GF-D8 (cell line): ENCODE measurements at regions not wholly inside any gene's neighbourhood (a gene's known extent, or its start where the extent isn't known, plus 50 kb on each side); places are given as distances from the start of the nearest gene placed in this dataset.
"Not testable (repeated sequence)": the region's sequence is repeated elsewhere in the genome, so short reads cannot be mapped to it uniquely, and the experiment has no call there.

Experiments used
- DNase-seq: peaks from one replicate; lab custom pipeline; 2025; lab: John Stamatoyannopoulos, UW

DNA sequence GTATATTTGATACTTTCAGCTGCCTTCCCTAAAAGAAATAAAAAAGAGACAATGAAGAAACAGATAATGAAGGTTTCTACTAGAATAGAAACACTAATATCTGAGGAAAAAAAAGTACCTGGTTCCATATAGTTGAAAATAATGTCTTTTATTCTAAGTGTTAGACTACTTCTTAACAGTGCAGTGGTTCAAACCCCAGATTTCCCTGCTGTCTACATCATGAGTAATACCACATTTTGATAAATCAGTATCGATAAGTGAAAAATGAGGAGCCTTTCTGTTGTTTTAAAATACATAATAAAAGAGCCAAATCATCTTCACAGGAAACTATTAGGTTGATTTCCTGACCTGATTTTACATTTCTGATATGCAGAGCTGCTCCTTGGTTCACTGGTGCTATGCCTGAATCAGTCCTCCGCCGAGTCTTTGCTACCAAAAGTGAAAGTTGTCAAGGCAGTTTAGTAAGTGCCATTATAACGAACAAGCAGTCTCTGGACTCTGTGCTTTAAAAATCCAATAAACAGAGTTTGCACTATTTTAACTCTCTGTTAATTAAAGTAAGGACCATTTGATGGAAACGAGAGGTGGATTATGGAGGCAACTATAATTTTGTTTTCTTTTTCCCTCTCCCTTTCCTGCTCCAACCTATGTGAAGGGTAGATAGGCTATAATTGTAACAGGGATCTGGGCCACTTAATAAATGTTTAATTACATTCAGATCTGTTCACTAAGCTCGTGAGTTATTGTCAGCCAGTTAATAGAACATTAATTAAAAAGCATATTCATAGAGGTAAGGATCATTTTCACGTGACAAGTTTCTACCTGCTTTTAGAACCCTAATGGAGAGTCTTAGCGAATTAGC, 724.5 kb upstream of the RAG2 start:
- no peak for DNase-seq

DNA sequence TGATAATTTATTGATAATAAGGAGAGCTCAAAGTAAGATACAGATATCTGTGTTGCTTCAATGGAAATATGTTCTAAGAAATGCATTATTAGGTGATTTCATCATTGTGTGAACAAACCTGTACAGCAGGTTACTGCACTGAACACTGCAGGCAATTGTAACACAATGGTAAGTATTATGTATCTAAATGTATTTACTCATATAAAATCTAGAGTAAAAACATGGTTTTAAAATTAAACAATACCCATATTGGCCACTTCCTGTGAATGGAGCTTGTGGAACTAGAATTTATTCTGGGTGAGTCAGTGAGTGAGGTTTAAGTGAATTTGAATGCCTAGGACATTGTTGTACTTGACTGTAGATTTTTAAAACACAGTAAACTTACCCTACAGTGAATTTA, 722.9 kb upstream of the RAG2 start:
- no peak for DNase-seq

GRCh38 chr11:37317803-37318202, 719.8 kb upstream of the RAG2 start:
- DNase-seq: no peak

GRCh38 chr11:37313266-37313665, 715.2 kb upstream of the RAG2 start:
- DNase-seq: no peak

GRCh38 chr11:37306563-37306962, 708.5 kb upstream of the RAG2 start:
- no peak for DNase-seq

DNA sequence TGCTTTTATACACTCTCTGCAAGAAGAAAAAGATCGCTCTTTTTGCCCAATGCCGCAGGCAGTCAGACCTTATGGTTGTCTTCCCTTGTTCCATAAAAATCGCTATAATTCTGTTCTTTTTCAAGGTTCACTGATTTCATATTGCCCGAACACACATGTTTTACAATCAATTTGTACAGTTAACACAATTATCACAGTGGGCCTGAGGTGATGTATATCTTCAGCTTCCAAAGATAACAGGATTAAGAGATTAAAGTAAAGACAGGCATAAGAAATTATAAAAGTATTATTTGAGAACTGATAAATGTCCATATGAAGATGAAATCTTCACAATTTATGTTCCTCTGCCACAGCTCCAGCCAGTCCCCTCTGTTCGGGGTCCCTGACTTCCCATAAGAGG, 703.4 kb upstream of the RAG2 start:
- DNase-seq: not testable (repeated sequence)

DNA sequence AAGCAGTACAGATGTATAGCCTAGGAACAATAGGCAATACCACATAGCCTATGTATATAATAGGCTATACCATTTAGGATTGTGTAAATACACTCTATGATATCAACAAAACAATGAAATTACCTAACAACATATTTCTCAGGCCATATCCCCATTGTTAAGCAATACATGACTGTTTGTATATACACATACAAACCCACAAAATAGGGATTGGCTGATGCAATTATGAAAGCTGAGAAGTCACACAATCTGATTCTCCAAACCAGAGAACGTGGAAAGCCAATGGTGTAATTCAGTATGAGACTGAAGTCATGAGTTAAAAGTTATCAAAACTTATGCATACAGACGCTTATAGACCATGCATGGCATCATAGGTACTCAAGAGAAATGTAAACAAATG, 700.1 kb upstream of the RAG2 start:
- no peak for DNase-seq

GRCh38 chr11:37286890-37287289, 688.9 kb upstream of the RAG2 start:
- no peak for DNase-seq

DNA sequence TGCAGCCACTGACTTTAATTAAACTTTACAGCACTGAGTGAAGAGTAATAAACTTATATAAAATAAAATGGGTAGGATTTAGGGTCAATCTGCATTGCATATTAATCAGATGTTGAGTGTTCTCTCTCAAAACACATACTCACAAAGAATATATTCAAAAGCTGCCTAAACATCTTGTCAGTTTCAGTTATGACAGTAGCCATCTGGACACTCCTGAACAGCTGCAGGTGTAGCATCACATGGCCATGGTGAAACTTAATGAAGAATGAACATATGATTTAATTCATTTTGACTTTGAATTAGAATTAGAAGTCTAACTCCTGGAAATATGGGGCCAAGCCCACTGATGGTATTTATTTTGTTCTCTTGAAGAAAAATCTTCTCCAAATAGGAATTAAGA, 684.3 kb upstream of the RAG2 start:
- no peak for DNase-seq

- DNase-seq: no peak
Observed at GRCh38 chr11:37280200-37280599, 682.2 kb upstream of the RAG2 start.

DNA sequence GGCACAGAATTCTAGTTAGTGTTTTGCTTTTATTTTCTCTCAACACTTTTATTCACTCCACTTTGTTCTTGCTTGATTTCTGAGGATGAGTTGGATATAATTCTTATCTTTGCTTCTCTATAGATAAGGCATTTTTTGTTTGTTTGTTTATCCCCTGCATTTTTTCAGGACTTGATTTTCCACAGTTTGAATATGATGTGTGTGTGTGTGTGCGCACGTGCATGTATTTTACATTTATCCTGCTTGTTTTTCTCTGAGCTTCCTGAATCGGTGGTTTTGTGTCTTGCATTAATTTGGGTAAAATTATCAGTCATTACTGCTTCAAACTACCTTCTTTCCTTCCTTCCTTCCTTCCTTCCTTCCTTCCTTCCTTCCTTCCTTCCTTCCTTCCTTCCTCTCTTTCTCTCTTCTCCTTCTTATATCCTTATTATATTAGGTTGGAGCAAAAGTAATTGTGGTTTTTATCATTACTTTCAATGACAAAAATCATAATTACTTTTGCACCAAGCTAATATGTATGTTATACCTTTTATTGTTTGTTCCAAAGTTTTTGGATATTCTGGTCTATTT, 679.9 kb upstream of the RAG2 start:
- no peak for DNase-seq

DNA sequence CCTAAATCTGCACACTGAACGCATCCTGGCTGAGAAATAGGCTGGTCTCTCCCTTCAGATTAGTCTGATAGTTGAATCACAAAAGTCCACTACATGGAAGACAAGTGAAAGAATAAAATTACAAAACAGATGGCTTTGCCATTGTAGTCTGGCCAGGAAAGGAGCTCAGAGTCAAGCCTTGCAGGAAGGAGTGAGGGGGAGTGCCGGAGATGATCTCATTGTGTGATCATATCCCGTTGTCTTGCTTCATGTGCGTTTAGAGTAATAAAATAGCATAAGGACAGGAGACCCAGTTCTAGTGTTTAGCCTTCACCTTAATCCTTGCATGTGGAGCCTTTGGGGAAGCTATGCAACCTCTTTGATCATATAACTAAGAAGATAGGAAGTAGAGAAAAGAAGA, 666.7 kb upstream of the RAG2 start:
- no peak for DNase-seq

DNA sequence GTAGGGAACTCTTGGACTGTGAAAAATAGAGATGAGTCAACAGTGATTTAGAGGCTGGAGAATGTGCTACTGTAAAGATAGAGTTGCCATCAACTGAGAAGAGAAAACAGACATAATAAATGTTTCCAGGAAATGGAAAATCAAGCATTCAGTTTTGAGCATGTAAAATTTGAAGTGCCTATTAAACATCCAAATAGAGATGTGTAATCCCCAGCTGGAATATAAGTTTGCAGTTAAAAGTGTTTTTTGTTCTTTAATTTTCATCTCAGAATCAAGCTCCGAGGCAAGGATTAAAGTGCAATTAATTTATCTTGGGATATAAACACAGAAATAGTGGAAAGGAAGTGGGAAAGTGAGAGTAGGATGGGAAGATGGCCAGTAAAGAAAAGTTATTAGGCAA, 666.0 kb upstream of the RAG2 start:
- no peak for DNase-seq

DNA sequence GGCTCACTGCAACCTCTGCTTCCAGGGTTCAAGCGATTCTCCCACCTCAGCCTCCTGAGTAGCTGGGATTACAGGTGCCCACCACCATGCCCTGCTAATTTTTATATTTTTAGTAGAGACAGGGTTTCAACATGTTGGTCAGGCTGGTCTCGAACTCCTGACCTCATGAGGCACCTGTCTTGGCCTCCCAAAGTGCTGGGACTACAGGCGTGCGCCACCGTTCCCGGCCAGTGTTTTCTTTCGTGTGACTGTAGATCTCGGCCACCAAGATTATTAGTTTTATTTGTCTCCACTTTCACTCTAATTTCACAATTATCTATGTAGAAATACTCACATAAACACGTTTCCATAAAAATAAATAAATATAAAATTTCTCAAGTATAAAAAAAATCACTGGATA, 665.4 kb upstream of the RAG2 start:
- not testable (repeated sequence) for DNase-seq

DNA sequence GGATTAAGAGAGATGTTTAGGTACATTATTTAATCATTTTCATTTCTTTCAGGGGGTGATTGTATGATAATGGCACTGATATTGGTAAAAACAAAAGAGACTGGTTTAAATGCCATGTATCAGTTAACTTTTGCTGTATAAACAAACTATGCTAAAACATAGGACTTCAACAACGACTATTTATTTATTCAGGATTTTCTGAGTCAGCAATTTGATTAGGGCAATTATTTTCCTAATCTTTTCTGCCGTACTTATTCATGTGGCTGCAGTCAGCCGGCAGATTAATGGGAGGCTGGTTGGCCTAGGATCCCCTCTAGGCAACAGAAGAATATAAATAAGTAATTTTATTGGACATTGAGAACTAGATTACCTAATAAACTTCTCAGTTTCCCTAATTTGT, 661.7 kb upstream of the RAG2 start:
- no peak for DNase-seq

DNA sequence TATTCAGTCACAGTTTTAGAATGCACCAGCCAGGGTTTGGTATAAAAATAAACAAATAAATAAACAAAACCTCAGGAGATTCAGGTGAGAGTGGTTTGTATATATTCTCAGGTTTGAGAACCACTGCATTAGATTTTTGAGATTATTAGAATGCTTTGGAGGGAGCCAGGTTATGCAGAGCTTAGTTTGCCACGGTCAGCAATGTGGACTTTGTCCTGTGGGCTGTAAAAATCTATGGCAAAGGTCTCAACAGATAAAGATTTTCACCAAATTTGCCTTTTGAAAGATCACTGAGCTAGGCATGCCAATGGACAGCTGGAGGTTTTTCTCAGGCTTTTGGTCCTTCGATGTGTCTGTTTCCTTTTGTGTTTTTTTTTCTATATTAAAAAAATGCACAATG, 650.1 kb upstream of the RAG2 start:
- no peak for DNase-seq

- DNase-seq: not testable (repeated sequence)
Observed at GRCh38 chr11:37246092-37246491, 648.1 kb upstream of the RAG2 start.

DNA sequence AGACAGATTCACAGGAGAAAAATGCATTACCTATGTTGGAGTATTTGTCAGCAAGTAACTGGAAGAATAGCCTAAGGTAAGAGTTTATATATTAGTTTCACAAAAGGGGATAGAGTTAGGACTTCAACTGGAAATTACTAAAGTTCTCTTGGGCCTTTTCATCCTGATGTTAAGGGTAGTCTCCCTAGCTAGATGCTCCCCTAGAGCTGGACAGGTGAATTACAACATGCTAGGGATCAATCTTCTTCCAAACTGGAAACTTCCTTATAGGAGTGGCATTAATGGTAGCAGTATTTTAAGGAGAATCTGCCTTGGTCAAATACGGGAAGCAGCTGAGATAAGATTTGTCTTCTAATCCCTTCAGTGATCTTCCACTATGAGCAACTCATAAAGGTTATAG, 632.8 kb upstream of the RAG2 start:
- no peak for DNase-seq

DNA sequence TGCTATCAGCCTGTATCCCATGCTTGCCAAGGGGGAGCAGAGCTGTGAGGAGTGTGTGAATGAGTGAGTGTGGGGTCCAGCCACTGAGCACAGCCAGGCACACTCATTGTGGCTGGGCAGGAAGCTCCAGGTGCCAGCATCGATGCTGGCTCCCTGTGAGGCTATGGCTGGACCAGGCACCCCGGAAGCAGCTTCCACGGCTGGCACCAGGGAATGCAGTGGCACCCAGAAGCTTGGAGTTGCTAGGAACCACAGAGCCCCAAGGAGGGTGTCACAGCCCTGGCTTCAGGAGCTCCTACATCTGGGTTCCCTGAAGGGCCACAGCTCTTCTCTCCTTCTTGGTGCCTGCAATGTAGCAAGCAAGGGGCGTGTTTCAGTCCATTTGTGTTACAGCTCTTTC, 625.9 kb upstream of the RAG2 start:
- no peak for DNase-seq

DNA sequence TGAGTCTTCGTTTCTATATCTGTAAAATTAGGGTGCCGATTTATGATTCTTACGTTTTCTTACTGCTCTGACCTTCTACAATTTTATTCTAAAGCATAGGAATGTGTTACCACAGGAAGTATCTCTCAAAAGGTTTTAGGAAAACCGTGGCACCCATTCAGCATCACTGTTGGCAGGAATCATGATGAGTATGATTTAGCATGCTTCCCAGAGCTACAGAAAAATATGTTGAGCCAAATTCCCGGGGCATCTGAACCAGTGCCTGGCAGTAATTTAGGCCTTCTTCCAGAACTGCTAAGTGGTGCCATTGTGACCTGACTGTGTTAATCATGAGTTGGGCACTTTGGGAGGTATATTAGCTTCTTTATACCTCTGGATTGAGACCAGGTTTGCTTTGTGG, 605.0 kb upstream of the RAG2 start:
- DNase-seq: no peak

DNA sequence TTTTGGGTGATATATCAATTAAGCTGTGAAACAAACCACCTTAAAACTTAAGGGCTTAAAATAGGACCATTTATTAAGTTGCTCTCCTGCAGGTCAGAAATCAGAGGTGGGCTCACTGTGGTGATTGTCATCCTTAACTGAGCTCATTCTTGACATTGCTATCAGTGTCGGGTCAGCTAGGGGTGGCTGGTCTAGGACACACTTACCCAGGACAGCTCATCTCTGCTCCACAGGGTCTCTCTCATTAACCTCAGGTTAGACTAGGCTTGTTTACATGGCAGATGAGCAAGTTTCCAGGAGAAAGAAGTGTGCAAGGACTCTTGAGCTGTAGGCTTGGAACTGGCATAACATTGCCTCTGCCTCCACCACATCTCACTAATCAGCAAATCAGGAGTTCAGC, 601.0 kb upstream of the RAG2 start:
- no peak for DNase-seq

DNA sequence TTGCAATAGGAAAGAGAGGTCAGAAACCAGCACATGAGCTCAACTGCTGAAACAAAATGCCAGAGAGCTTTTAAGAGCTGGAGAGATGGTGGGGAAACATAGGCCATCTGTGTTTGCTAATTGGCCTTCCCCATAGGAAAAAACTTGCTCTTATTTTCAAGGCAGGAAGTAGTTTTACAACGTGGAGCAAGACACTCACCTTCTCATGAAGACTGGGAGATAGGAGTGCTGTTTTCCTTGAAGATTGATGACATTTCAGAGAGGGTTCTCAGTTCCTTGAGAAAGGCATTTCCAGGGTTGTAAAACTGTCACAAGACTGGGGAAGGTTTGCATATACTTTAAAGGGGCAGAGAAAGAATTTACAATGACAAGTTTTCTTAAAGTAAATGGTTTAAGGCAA, 586.3 kb upstream of the RAG2 start:
- DNase-seq: no peak

DNA sequence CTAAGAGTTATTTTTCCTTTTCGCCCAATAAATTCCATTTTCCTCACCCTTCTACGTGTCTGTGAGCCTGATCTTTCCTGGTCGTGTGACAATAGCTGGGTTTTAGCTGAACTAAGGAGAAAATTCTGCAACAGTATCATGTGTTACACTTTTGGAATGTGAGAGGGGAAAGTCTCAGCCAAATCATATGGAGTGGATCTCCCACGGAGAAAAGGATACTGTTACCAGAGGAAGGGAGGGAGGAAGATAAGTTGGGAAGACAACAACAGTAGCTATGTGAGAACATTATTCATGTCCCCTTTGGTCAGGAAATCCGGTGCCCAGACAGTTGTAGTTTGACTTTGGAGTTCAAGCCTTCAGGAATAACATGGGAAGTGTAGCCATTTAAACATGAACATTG, 584.0 kb upstream of the RAG2 start:
- no peak for DNase-seq

- DNase-seq: no peak
Observed at GRCh38 chr11:37177721-37178120, 579.7 kb upstream of the RAG2 start.
